ENCODE measurements at regions not wholly inside any gene's neighbourhood (a gene's known extent, or its start where the extent isn't known, plus 50 kb on each side); places are given as distances from the start of the nearest gene placed in this dataset.

- TF ChIP-seq CTCF (IDR thresholded peaks at IDR 0.05) = no peak
- no peak for TF ChIP-seq POLR2A (IDR thresholded peaks at IDR 0.05)
Measured at GRCh38 chr12:60803147-60803546, 1207.3 kb downstream of the SLC16A7 start.
